Thyroid gland (tissue), 4 donors: ENCODE measurements at regions not wholly inside any gene's neighbourhood (a gene's known extent, or its start where the extent isn't known, plus 50 kb on each side); places are given as distances from the start of the nearest gene placed in this dataset.

Experiments
- DNase-seq, 2 donors: peaks; one replicate each; pipeline ENCODE4 v3.0.0-alpha.2; 2019
- H3K27ac ChIP-seq, 3 donors: fragments of 200-600 bp; sonication (generic); 1 replicate in 2 of 3; 2 replicates in 1 of 3; pipeline ENCODE4 v1.5.1; 2016 to 2019; ENCODE audit warnings: mild to moderate bottlenecking in 1 of 3, moderate library complexity in 1 of 3
- H3K27me3 ChIP-seq: fragments of 200-600 bp; sonication (generic); one replicate; pipeline ENCODE4 v1.5.1; 2019
- H3K36me3 ChIP-seq, 2 donors: fragments of 200-600 bp; sonication (generic); one replicate each; pipeline ENCODE4 v1.5.1; 2016 to 2019
- H3K4me1 ChIP-seq, 2 donors: fragments of 200-600 bp; sonication (generic); one replicate each; pipeline ENCODE4 v1.5.1; 2017 to 2019
- H3K4me3 ChIP-seq, 3 donors: fragments of 200-600 bp; sonication (generic); replicated peaks in 1 of 3; 1 replicate in 2 of 3; 2 replicates in 1 of 3; pipeline ENCODE4 v1.5.1; 2016; ENCODE audit warnings: mild to moderate bottlenecking in 1 of 3
- H3K9me3 ChIP-seq: fragments of 200-600 bp; sonication (generic); one replicate; pipeline ENCODE4 v1.5.1; 2017
- CTCF ChIP-seq, 6 experiments: fragments of 200-600 bp in 3 of 6; fragments of 450-650 bp in 3 of 6; sonication (generic) in 3 of 6; IDR thresholded peaks; one replicate each; pipeline ENCODE4 v1.5.1; 2016 to 2019; ENCODE audit warnings: antibody characterized with exemption in 6 of 6, mild to moderate bottlenecking in 2 of 6, inconsistent platforms in 1 of 6, moderate library complexity in 1 of 6
- POLR2A ChIP-seq, 2 donors: fragments of 450-650 bp; IDR thresholded peaks; one replicate each; pipeline ENCODE4 v1.6.1; 2017; ENCODE audit warnings: antibody characterized with exemption in 2 of 2, mild to moderate bottlenecking in 2 of 2, moderate library complexity in 1 of 2
- WGBS, 2 donors: methylation state at CpG; one replicate each; pipeline ENCODE4 v1.1.5; 2017; 5-methylcytosine and 5-hydroxymethylcytosine counted together
- intact Hi-C: fragments of 100-400 bp; cut with DNase I; formaldehyde crosslinking; loops from one replicate; pipeline ENCODE4 v1.15.1; 2023

- H3K27me3 ChIP-seq: no peaks in the 10 kb centered on the region
- no peaks in the 10 kb centered on the region for H3K4me1 ChIP-seq
- DNase-seq: no peak
- H3K36me3 ChIP-seq: no peaks in the 10 kb centered on the region
- H3K4me3 ChIP-seq: no peak overlapping the region
- TF ChIP-seq POLR2A (IDR thresholded peaks at IDR 0.05) (no peak), CTCF (IDR thresholded peaks at IDR 0.05) (no peak)
- 73 to 76% methylated on average over 5 of the region's 5 CpGs for WGBS, 2 donors
- no peak overlapping the region for H3K27ac ChIP-seq
- intact Hi-C loops: no loop called here
- H3K9me3 ChIP-seq: no peaks in the 10 kb centered on the region
Measured at GRCh38 chr12:91515944-91516694, 333.5 kb upstream of the DCN start.

- Histone ChIP-seq H3K9me3 (no peaks in the 10 kb centered on the region), H3K36me3 (no peaks in the 10 kb centered on the region), H3K27ac (no peak overlapping the region), H3K4me3 (no peak overlapping the region), H3K4me1 (no peaks in the 10 kb centered on the region), H3K27me3 (no peaks in the 10 kb centered on the region)
- no peak for DNase-seq
- TF ChIP-seq CTCF (IDR thresholded peaks at IDR 0.05) (no peak), POLR2A (IDR thresholded peaks at IDR 0.05) (no peak)
- intact Hi-C loops: no loop called here
- WGBS, 2 donors: 93 to 100% methylated on average over 1 of the region's 1 CpG
Measured at GRCh38 chr12:91513313-91513712, 330.7 kb upstream of the DCN start.

GRCh38 chr12:91511795-91512420 is 329.3 kb upstream of the DCN start:
- TF ChIP-seq POLR2A (IDR thresholded peaks at IDR 0.05): no peak
- no peak for TF ChIP-seq CTCF (IDR thresholded peaks at IDR 0.05)
- no peaks in the 10 kb centered on the region for H3K36me3 ChIP-seq
- 96 to 97% methylated on average over 1 of the region's 1 CpG for WGBS, 2 donors
- H3K4me1 ChIP-seq: peaks cover under 1% of the 10 kb centered on the region in 2 donors
- no peak for DNase-seq
- H3K27ac ChIP-seq: no peak overlapping the region
- intact Hi-C loops: no loop called here
- no peaks in the 10 kb centered on the region for H3K9me3 ChIP-seq
- H3K4me3 ChIP-seq: no peak overlapping the region
- no peaks in the 10 kb centered on the region for H3K27me3 ChIP-seq

GRCh38 chr12:91507754-91508153 is 325.1 kb upstream of the DCN start:
- intact Hi-C loops: no loop called here
- 64 to 72% methylated on average over 1 of the region's 1 CpG for WGBS, 2 donors
- Histone ChIP-seq H3K4me3 (no peak overlapping the region), H3K27ac (no peak overlapping the region), H3K4me1 (peaks cover 20% of the 10 kb centered on the region in 2 donors), H3K9me3 (no peaks in the 10 kb centered on the region), H3K36me3 (no peaks in the 10 kb centered on the region), H3K27me3 (no peaks in the 10 kb centered on the region)
- DNase-seq: no peak
- no peak for TF ChIP-seq CTCF (IDR thresholded peaks at IDR 0.05)
- TF ChIP-seq POLR2A (IDR thresholded peaks at IDR 0.05): no peak

- Histone ChIP-seq H3K9me3 (no peaks in the 10 kb centered on the region), H3K36me3 (no peaks in the 10 kb centered on the region), H3K27ac (no peak overlapping the region), H3K27me3 (no peaks in the 10 kb centered on the region), H3K4me3 (no peak overlapping the region), H3K4me1 (peaks cover 20% of the 10 kb centered on the region in 2 donors)
- WGBS, 2 donors: 91% methylated on average over 2 of the region's 2 CpGs
- intact Hi-C loops: no loop called here
- no peak for TF ChIP-seq CTCF (IDR thresholded peaks at IDR 0.05)
- TF ChIP-seq POLR2A (IDR thresholded peaks at IDR 0.05): no peak
- DNase-seq: no peak
Measured at GRCh38 chr12:91506452-91506851, 323.8 kb upstream of the DCN start.
